SKM-1 (cell line): ENCODE measurements at regions not wholly inside any gene's neighbourhood (a gene's known extent, or its start where the extent isn't known, plus 50 kb on each side); places are given as distances from the start of the nearest gene placed in this dataset.

ENCODE experiments used
- DNase-seq: peaks from one replicate; lab custom pipeline; 2025; ENCODE audit not compliant: unreplicated experiment; lab: John Stamatoyannopoulos, UW

DNA sequence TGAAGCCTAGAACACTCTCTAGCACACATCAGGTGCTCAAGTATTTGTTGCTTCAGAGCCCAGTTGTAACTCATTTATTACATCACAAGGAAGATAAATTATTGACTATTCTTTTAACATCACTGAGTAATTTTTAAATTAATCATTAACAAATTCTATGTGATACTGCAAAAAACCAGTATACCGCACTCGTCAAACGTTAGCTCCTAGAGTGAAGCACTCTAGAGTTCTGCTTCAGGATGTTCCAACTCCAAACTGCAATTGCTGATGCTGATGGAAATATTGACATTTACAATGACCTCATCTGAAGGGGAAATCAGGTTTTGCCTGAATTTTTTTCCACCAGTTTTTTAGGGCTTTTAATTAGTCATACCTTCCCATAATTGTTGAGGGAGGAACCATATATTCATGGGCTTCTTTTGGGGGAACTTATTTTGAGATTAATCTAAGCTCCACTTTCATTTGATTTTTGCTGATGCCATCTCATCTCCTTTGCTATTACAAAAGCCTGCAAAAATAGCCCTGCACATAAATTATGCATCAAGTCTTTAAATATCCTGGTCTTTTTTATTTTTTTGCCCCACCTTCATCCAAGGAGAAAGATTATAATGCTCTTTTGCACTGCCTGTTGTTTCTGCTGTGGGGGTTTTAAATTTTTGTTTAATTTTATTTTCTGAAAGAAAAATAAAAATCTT lies 123.0 kb upstream of the STAC start:
- DNase-seq, result no peak

GRCh38 chr3:36258421-36258820 lies 121.9 kb upstream of the STAC start:
- no peak for DNase-seq

- no peak for DNase-seq
These were observed 120.7 kb upstream of the STAC start for GRCh38 chr3:36259580-36259979.

- DNase-seq, result no peak
These were observed 111.0 kb upstream of the STAC start for GRCh38 chr3:36269274-36269673.

DNA sequence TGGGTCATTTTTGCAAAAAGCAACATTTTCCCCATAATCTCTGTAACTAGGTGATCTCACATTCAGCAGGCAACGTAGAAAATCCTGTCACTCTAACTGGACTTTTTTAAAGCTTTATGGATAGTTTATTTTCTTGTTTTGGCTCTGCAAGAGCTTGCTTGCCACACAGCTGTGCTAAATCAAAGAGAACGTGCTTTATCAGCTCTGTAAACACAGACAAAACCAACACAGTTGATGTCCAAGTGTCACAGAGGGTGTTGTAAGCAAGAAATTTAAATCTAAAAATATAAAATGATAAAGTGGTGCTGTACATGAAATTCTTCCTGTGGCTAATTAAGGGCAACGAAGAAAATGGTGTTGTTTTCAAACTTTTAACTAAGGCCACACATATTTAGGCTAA lies 97.5 kb upstream of the STAC start:
- no peak for DNase-seq

DNA sequence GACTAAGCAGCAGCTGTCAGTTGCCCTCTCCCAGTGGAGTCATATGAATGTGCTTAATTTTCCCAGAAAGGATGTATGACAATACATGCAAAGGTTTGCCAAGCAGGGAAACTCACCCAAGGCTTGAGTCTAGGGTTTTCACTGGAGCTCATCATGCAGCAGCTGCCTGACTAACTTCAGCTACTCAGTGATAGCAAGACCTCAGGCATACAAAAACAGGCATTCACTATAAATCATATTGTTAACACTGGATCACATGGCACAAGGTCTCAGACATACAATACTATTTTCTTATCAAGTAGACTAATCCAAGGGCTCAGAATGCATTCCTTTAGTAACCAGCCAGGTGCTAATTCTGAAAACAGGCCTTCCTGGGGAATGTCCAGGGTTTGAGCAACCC lies 85.0 kb upstream of the STAC start:
- DNase-seq, result no peak

GRCh38 chr3:36297195-36297594 lies 83.1 kb upstream of the STAC start:
- no peak for DNase-seq

GRCh38 chr3:36298188-36298587 lies 82.1 kb upstream of the STAC start:
- DNase-seq, result no peak

- DNase-seq, result no peak
These were observed 78.2 kb upstream of the STAC start for GRCh38 chr3:36302158-36302509.

- no peak for DNase-seq
These were observed 77.7 kb upstream of the STAC start for GRCh38 chr3:36302626-36303025.

- no peak for DNase-seq
These were observed 77.0 kb upstream of the STAC start for GRCh38 chr3:36303286-36303685.

DNA sequence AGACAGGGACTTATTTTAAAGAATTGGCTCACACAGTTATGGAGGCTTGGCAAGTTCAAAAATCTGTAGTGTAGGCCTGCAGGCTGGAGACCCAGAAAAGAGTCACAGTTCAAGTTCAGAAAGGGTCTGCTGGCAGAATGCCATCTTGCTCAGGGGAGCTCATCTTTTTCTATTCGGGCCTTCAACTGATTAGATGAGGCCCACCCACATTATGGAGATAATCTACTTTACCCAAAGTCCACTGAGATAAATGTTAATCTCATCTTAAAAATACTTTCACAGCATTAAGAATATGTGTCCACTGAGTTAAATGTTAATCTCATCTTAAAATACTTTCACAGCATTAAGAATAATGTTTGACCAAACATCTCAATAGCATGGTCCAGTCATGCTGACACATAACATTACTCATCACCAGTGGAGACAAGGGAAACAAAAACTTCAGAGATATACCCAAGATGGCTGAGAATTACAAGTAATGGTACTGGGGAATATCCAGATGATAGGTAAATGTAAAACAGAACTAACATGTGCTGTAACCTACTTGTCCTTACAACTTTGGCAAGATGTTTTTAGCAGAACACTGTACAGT lies 74.3 kb upstream of the STAC start:
- DNase-seq, result no peak

- DNase-seq, result no peak
These were observed 71.2 kb upstream of the STAC start for GRCh38 chr3:36309092-36309491.

- DNase-seq, result no peak
These were observed 68.0 kb upstream of the STAC start for GRCh38 chr3:36312351-36312750.

DNA sequence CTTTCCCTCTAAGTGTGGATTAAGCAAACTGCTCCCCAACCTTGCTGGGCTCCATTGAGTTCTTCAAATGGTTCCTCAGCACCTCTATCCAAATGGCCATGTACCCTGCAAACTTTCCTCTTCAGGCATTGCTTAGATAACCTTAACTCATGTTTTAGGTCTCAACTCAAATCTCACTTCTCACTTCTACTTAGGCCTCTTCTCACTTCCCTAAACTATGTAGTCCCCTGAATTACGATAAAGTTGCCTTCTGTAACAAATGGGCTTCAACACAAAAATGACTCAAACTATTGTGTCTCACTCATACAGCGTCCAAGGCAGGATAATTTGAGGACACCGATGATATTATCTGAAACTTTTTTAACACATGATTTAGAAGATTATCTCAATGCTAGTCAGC lies 62.4 kb upstream of the STAC start:
- no peak for DNase-seq

DNA sequence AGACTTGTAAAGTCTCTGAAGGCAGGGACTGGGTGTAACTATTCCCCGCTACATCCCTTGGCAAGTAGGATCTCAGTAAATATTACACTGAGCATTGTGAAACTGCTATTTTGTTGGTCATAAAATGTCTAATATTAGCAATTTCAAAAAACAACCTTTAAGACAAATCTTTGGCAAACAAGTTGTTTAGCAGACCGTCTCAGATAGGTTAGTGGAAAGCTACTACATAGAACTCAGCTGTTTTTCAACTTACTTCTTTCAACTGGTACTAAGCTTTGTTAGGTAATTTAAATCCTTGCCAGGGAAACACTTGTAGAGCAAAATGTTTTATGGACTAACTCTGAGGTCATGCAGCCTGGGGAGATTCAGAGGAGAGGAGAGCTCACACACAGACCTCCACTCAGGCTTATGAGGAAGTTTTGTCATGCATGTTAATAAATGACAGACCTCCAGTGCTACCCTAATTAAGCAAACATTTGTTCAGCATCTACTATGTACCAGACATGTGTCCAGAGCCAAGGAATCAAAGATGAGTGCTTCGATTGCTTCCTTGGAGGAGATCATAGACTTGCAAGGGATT lies 61.6 kb upstream of the STAC start:
- no peak for DNase-seq

GRCh38 chr3:36319680-36320079 lies 60.6 kb upstream of the STAC start:
- no peak for DNase-seq
